Stimulated activated CD4-positive, alpha-beta T cell treated with anti-CD3 and anti-CD28 coated beads, Interleukin-12 subunit alpha, Interleukin-12 subunit beta, amount 100 ng/mL, for 4 hours (primary cell): ENCODE measurements at regions not wholly inside any gene's neighbourhood (a gene's known extent, or its start where the extent isn't known, plus 50 kb on each side); places are given as distances from the start of the nearest gene placed in this dataset.
"Not testable (repeated sequence)": the region's sequence is repeated elsewhere in the genome, so short reads cannot be mapped to it uniquely, and the experiment has no call there.

Experiments
- DNase-seq: peaks from one replicate; pipeline ENCODE4 v3.0.0-alpha.2; 2020

GRCh38 chr20:40313730-40314129 lies 375.3 kb downstream of the MAFB start:
- no peak for DNase-seq

GRCh38 chr20:40309731-40310130 lies 379.3 kb downstream of the MAFB start:
- no peak for DNase-seq

- no peak for DNase-seq
Measured at GRCh38 chr20:40307997-40308396, 381.0 kb downstream of the MAFB start.

- DNase-seq: no peak
Measured at GRCh38 chr20:40307268-40307667, 381.8 kb downstream of the MAFB start.

- no peak for DNase-seq
Measured at GRCh38 chr20:40305303-40305702, 383.7 kb downstream of the MAFB start.

GRCh38 chr20:40304119-40304613 lies 384.9 kb downstream of the MAFB start:
- DNase-seq: no peak

GRCh38 chr20:40294747-40295146 lies 394.3 kb downstream of the MAFB start:
- DNase-seq: no peak

- DNase-seq: no peak
Measured at GRCh38 chr20:40294175-40294574, 394.9 kb downstream of the MAFB start.

GRCh38 chr20:40293740-40294139 lies 395.3 kb downstream of the MAFB start:
- no peak for DNase-seq

GRCh38 chr20:40291493-40292135 lies 397.4 kb downstream of the MAFB start:
- no peak for DNase-seq

GRCh38 chr20:40287683-40288082 lies 401.4 kb downstream of the MAFB start:
- DNase-seq: no peak

GRCh38 chr20:40286975-40287531 lies 402.0 kb downstream of the MAFB start:
- no peak for DNase-seq

GRCh38 chr20:40284611-40285010 lies 404.4 kb downstream of the MAFB start:
- no peak for DNase-seq

- DNase-seq: no peak
Measured at GRCh38 chr20:40283689-40284088, 405.3 kb downstream of the MAFB start.

- no peak for DNase-seq
Measured at GRCh38 chr20:40282941-40283340, 406.1 kb downstream of the MAFB start.

- DNase-seq: no peak
Measured at GRCh38 chr20:40282541-40282940, 406.5 kb downstream of the MAFB start.

GRCh38 chr20:40280616-40281015 lies 408.4 kb downstream of the MAFB start:
- DNase-seq: no peak

- DNase-seq: no peak
Measured at GRCh38 chr20:40279390-40279789, 409.6 kb downstream of the MAFB start.

- no peak for DNase-seq
Measured at GRCh38 chr20:40278673-40279072, 410.4 kb downstream of the MAFB start.

GRCh38 chr20:40276301-40276700 lies 412.7 kb downstream of the MAFB start:
- no peak for DNase-seq

- DNase-seq: no peak
Measured at GRCh38 chr20:40275738-40276137, 413.3 kb downstream of the MAFB start.

- no peak for DNase-seq
Measured at GRCh38 chr20:40274912-40275533, 414.0 kb downstream of the MAFB start.

- not testable (repeated sequence) for DNase-seq
Measured at GRCh38 chr20:40269274-40269673, 419.8 kb downstream of the MAFB start.

GRCh38 chr20:40268321-40269075 lies 420.5 kb downstream of the MAFB start:
- DNase-seq: no peak
